ENCODE measurements at regions not wholly inside any gene's neighbourhood (a gene's known extent, or its start where the extent isn't known, plus 50 kb on each side); places are given as distances from the start of the nearest gene placed in this dataset.

- Histone ChIP-seq H3K23ac (ENCODE audit: insufficient read length) (no peak overlapping the region), H3K9me3 (ENCODE audit: insufficient read depth in 2 of 2, low read depth in 1 of 2, low read length in 1 of 2) (no peaks in the 10 kb centered on the region), H4K8ac (ENCODE audit: extremely low read depth, insufficient read depth, low read length) (no peak overlapping the region), H3K79me2 (ENCODE audit: control insufficient read depth in 1 of 2, insufficient read depth in 2 of 2, low read length in 2 of 2) (no peaks in the 10 kb centered on the region), H3K4me3 (ENCODE audit: extremely low read depth in 1 of 4, insufficient read depth in 2 of 4, low read depth in 3 of 4, low read length in 4 of 4) (no peak overlapping the region), H3K36me3 (ENCODE audit: control insufficient read depth in 2 of 4, insufficient read depth in 4 of 4, low read length in 3 of 4) (no peaks in the 10 kb centered on the region), H2AFZ (ENCODE audit: low read length) (no peak overlapping the region), H3K23me2 (ENCODE audit: low read depth, low read length) (no peaks in the 10 kb centered on the region), H2BK5ac (ENCODE audit: low read depth, low read length) (no peak overlapping the region), H3K27ac (ENCODE audit: low read depth, low read length) (no peak overlapping the region), H3K56ac (replicated peaks; ENCODE audit: insufficient read length, low read depth, low read length) (no peak overlapping the region), H3K14ac (ENCODE audit: insufficient read length) (no peak overlapping the region), H3K79me1 (ENCODE audit: low read depth, low read length) (no peaks in the 10 kb centered on the region), H2BK15ac (ENCODE audit: low read length) (no peak overlapping the region), H3K27me3 (replicated peaks in 1 of 4; ENCODE audit: control insufficient read depth in 3 of 4, extremely low read depth in 1 of 4, insufficient read depth in 3 of 4, low read length in 3 of 4) (peaks cover 0 to 1% (median 0%) of the 10 kb centered on the region in 4 experiments; a peak in 1 of 7 replicates), H2AK5ac (ENCODE audit: low read depth, low read length) (no peak overlapping the region), H4K20me1 (replicated peaks in 1 of 2; ENCODE audit: control insufficient read depth in 1 of 2, insufficient read depth in 2 of 2, low read length in 2 of 2) (no peaks in the 10 kb centered on the region), H2BK120ac (replicated peaks; ENCODE audit: low read depth, low read length) (no peak overlapping the region), H3K18ac (ENCODE audit: extremely low read depth, low read length) (no peak overlapping the region), H3K9ac (replicated peaks in 1 of 4; ENCODE audit: extremely low read depth in 1 of 4, low read depth in 3 of 4, low read length in 3 of 4) (no peak overlapping the region), H3K4me2 (ENCODE audit: insufficient read depth in 1 of 2, low read depth in 2 of 2, low read length in 2 of 2) (no peak overlapping the region), H4K5ac (ENCODE audit: insufficient read length, low read depth, low read length) (no peak overlapping the region), H3K4ac (replicated peaks; ENCODE audit: insufficient read length, low read depth, low read length) (no peak overlapping the region), H4K91ac (replicated peaks; ENCODE audit: insufficient read length, low read length) (no peak overlapping the region), H2BK12ac (ENCODE audit: low read depth, low read length) (no peak overlapping the region), H3K4me1 (replicated peaks in 1 of 4; ENCODE audit: control insufficient read depth in 3 of 4, insufficient read depth in 4 of 4, low read length in 3 of 4) (peaks cover 0 to 4% (median 3%) of the 10 kb centered on the region in 4 experiments; a peak in 4 of 7 replicates), H2BK20ac (ENCODE audit: low read length) (no peak overlapping the region)
- POLR2A ChIA-PET (ENCODE audit: partially characterized antibody): no interaction called here
- DNase-seq (ENCODE audit: low read depth in 1 of 2, low spot score in 2 of 2) (no peak), FAIRE-seq (no peak)
- no peak for TF ChIP-seq CHD1 (IDR thresholded peaks at IDR 0.05; ENCODE audit: low read depth, low read length)
- TF ChIP-seq BACH1 (IDR thresholded peaks at IDR 0.05; ENCODE audit: low read length): no peak
- CTCF ChIA-PET (ENCODE audit: partially characterized antibody): interaction anchor here (0.9 to 4.9 kb wide), 3 partner anchors 12 to 48 kb away, joined by 3 to 19 read pairs (median 4); no protein-coding TSS in a partner anchor
- 93% methylated on average over 4 of the region's 4 CpGs; no CpG with 5 or more reads in 1 of the 2 experiments for WGBS, 2 experiments (ENCODE audit: extremely low coverage in 1 of 2, insufficient coverage in 1 of 2, insufficient read length in 1 of 2, insufficient replicate concordance in 2 of 2, low coverage in 1 of 2, low lambda C conversion rate in 2 of 2, missing lambda C conversion rate in 1 of 2)
These were observed 103.2 kb upstream of the OLFM3 start for GRCh38 chr1:102099916-102100315.

Measured in H1 (cell line).